HG03139 (cell line): ENCODE measurements at regions not wholly inside any gene's neighbourhood (a gene's known extent, or its start where the extent isn't known, plus 50 kb on each side); places are given as distances from the start of the nearest gene placed in this dataset.

Experiments used
- ATAC-seq: cut with Tn5 transposase; IDR thresholded peaks from one replicate; pipeline ENCODE4 v1.9.1; 2021; ENCODE audit not compliant: unreplicated experiment

GRCh38 chr9:106684940-106685695 is 177.8 kb upstream of the ZNF462 start:
- ATAC-seq: no peak

GRCh38 chr9:106689089-106689488 is 173.9 kb upstream of the ZNF462 start:
- no peak for ATAC-seq

DNA sequence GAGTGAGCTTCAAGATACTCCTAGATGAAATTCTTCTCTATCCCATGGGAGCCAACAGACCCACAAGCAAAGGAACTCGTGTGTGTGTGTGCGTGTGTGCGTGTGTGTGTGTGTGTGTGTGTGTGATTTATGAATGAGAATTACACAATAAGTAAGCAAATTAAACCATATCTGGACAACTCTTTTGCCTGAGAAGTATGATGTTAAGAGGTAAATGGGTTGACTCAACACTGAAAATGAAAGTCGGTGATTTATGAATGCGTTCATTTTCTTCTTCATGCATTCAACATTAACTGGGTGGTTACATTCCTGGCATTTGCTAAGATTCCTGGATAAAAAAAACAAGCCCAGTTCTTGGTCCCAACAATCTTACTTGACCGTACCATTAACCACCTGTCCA is 171.3 kb upstream of the ZNF462 start:
- no peak for ATAC-seq

- ATAC-seq: no peak
These were observed 169.4 kb upstream of the ZNF462 start for GRCh38 chr9:106693558-106693957.

DNA sequence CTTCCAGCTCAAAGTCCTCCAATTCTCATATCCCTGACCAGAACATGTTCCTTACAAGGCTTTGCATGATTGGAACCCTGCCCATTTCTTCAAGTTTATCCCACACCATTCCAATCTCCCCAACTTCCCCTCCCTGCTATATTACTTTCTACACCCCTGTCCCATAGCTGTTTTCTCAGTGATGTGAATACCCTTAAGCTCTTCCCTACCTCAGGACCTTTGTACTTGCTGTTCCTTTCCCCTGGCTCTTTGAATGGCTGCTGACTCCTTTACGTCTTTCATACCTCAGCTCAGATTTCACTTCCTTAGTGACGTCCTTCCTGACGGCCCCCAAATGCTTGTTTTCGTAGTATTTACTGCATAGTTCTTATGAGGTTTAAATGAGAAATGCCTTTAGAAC is 166.2 kb upstream of the ZNF462 start:
- ATAC-seq: no peak

DNA sequence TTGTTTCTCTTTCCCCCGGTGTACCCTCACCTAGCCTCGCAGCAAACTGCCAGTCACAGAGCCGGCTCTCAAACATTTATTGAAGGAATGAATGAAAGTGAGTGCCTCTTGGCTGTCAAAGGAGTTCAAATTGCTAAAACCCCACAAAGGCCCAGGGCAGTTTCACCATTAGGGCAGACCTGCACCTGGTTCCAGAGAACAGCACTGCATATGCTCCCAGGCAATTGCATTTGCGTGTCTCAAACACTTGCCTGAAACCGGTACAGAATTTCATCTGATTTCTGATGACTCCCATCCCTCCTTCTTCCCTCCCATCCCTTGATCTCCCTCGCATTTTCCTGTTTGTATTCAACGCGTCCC is 165.6 kb upstream of the ZNF462 start:
- ATAC-seq: no peak

GRCh38 chr9:106697750-106698502 is 165.0 kb upstream of the ZNF462 start:
- ATAC-seq: no peak

DNA sequence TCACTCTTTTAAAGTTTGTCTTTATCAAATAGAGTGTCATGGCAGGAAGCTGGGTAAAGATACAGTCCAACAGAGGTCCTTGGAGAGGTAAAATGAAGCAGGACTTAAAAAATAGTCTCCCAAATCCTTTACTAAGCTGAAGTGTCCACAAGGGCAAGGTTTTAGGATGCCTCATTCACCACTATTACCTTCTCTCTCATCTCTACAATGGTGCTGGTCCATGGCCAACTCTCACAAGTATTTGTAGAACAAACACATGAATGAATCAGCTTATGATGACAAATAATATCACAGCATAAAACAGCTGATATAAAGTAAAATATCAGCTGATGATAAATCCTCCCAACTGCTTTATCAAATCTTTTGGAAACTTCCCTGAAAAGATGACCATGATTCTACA is 162.3 kb upstream of the ZNF462 start:
- ATAC-seq: no peak

GRCh38 chr9:106701611-106702010 is 161.4 kb upstream of the ZNF462 start:
- no peak for ATAC-seq

GRCh38 chr9:106704056-106704615 is 158.8 kb upstream of the ZNF462 start:
- no peak for ATAC-seq

- no peak for ATAC-seq
These were observed 155.7 kb upstream of the ZNF462 start for GRCh38 chr9:106707291-106707690.

GRCh38 chr9:106707738-106708474 is 155.1 kb upstream of the ZNF462 start:
- no peak for ATAC-seq

GRCh38 chr9:106708475-106709146 is 154.4 kb upstream of the ZNF462 start:
- ATAC-seq: no peak

GRCh38 chr9:106712279-106712678 is 150.7 kb upstream of the ZNF462 start:
- no peak for ATAC-seq

GRCh38 chr9:106713206-106713605 is 149.8 kb upstream of the ZNF462 start:
- ATAC-seq: no peak

- ATAC-seq: no peak
These were observed 146.1 kb upstream of the ZNF462 start for GRCh38 chr9:106716820-106717219.

GRCh38 chr9:106717686-106718085 is 145.3 kb upstream of the ZNF462 start:
- ATAC-seq: no peak

DNA sequence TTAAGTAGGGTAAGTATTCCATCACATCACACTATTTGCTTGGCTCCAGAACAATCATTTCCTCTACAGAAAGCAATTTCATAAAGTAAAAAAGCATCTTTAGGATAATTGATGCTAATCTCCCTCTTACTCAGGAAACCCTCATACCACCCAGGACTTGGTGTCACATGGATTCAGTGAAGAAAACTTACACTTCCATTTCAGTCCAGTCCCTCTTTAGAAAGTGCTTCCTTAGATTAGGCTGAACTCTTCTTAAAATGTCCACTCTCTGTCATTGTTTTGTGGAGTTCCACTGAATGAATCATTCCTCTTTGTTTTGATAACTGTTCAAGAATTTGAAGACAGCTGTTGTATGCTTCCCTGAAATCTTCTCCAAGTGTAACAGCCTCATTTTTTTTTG is 144.0 kb upstream of the ZNF462 start:
- ATAC-seq: no peak

GRCh38 chr9:106722051-106722753 is 140.8 kb upstream of the ZNF462 start:
- ATAC-seq: no peak

DNA sequence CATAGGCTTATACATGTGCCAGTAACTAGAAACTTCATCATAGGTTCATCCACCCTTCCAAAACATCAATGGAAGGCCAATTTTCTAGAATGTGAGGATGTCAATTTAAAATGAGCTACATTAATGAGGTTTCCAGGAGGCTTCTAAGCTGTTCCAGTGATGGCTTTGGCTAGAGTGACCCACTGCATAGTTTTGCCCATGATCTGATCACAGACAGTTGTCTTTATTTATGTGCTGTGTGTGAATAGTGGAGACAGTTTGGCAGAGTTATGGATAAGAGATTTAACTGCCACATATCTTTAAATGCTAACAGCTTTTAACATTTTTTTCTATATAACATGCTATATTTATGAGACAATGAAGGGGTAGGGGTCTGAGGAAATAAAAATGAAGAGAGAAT is 139.0 kb upstream of the ZNF462 start:
- no peak for ATAC-seq
